ENCODE measurements at regions not wholly inside any gene's neighbourhood (a gene's known extent, or its start where the extent isn't known, plus 50 kb on each side); places are given as distances from the start of the nearest gene placed in this dataset.

DNA sequence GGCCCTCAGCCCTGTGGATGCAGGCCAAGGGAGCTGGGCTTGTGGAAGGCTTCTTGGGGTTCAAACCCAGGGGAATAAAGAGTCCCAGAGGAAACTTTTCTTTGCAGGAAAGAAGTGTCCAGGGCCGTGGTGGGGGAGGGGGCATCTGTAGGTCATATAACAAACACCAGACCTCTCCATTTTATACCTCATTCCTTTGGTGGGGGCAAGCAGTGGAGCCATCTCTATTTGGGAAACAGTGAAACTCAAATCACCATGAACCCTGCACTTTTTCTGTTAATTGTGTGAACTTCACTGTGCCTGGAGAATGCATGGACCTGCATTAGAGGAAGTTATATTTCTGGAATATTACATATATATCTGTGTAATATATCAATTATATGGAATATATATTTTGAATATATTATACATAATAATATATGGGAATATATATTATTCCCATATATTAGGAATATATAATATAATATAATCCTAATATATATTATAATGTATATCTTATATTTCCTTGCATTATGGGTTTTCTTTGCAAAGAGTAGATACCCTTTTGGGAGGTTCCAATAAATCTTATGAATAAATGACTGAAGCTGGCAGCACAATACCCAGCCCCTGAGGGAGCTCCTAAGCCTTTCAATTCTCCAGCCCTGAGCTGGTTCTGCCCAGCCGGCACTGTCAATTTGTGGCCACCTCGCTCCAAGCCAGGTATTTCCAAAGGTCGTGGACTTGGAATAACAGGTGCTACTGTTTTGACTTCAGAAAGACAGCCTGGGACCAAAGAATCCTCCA is 97.7 kb upstream of the PKDCC start:
- no peak overlapping the region for H3K4me3 ChIP-seq (ENCODE audit: control insufficient read depth, low read depth, low read length)
- no peak for DNase-seq (ENCODE audit: low read depth)

DNA sequence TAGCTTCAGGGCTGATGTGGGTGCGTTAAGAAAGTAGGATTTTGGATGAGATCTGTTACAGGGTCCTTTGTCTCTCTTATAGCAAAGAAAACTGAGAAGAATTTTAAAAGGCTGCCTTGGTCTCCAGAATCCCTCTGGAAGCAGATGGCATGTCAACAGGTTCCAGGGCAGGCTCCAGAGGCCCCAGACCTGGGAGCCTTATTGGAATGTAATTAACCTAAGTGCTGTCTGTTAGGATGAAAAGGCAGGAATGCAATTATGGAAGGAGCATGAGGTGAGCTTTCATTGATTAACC is 97.2 kb upstream of the PKDCC start:
- TF ChIP-seq, protein P1, sequence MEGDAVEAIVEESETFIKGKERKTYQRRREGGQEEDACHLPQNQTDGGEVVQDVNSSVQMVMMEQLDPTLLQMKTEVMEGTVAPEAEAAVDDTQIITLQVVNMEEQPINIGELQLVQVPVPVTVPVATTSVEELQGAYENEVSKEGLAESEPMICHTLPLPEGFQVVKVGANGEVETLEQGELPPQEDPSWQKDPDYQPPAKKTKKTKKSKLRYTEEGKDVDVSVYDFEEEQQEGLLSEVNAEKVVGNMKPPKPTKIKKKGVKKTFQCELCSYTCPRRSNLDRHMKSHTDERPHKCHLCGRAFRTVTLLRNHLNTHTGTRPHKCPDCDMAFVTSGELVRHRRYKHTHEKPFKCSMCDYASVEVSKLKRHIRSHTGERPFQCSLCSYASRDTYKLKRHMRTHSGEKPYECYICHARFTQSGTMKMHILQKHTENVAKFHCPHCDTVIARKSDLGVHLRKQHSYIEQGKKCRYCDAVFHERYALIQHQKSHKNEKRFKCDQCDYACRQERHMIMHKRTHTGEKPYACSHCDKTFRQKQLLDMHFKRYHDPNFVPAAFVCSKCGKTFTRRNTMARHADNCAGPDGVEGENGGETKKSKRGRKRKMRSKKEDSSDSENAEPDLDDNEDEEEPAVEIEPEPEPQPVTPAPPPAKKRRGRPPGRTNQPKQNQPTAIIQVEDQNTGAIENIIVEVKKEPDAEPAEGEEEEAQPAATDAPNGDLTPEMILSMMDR (conservative IDR thresholded peaks at IDR 0.05; ENCODE audit: control insufficient read depth, insufficient read depth, low read depth, low read length), result no peak
- no peak for DNase-seq (ENCODE audit: low read depth)
- H3K4me3 ChIP-seq (ENCODE audit: control insufficient read depth, low read depth, low read length), result no peak overlapping the region

More for the DNA sequence above, 97.7 kb upstream of the PKDCC start:
- TF ChIP-seq, protein P1 (conservative IDR thresholded peaks at IDR 0.05; ENCODE audit: control insufficient read depth, insufficient read depth, low read depth, low read length), result no peak

DNA sequence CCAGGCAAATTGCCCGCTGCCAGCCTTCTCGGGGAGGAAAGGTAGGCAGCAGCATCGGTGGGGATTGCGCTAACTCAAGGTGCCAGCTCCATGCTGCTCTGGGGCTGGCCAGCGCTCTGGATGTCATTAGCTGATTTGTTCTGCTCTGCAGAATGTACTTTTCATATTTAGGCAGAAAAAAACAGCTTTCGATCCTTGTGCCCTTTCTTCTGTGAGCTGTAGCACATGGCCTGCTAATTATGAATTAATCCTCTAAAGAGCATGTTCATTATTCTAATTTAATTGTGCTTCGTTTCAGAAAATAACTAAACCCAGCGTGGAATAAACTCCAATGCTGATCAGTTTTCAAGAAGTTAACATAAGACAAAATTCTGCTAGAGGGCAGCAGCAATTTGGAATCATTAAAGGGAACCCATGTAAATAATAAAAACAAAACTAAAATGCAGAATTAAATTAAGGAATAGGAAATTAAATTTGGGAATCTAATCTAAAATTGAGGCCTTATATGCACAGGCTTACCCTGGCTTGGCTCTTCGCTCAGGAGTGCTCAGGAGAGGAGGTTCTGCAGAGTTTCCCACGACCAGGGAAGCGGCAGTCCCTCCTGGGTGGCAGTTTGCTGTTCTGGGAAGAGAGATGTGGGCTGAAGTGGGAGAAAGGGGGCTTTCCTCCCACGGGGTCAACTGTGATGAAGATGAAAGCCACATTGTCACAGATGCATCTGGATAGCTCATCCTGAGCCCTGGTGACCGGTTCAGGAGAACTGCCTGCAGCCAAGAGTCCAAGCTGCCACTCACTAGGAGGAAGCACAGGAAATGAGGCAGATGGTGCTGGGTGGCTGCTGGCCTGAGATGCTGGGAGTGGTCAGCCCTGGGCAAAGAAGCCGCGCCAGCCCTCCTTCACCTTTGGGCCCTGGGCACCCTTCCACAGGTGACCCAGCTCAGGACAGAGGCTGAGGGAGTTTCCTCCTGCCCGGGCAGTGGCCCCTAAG is 93.2 kb upstream of the PKDCC start:
- TF ChIP-seq, protein P1 (conservative IDR thresholded peaks at IDR 0.05; ENCODE audit: control insufficient read depth, insufficient read depth, low read depth, low read length), result no peak
- H3K4me3 ChIP-seq (ENCODE audit: control insufficient read depth, low read depth, low read length), result no peak overlapping the region
- no peak for DNase-seq (ENCODE audit: low read depth)

DNA sequence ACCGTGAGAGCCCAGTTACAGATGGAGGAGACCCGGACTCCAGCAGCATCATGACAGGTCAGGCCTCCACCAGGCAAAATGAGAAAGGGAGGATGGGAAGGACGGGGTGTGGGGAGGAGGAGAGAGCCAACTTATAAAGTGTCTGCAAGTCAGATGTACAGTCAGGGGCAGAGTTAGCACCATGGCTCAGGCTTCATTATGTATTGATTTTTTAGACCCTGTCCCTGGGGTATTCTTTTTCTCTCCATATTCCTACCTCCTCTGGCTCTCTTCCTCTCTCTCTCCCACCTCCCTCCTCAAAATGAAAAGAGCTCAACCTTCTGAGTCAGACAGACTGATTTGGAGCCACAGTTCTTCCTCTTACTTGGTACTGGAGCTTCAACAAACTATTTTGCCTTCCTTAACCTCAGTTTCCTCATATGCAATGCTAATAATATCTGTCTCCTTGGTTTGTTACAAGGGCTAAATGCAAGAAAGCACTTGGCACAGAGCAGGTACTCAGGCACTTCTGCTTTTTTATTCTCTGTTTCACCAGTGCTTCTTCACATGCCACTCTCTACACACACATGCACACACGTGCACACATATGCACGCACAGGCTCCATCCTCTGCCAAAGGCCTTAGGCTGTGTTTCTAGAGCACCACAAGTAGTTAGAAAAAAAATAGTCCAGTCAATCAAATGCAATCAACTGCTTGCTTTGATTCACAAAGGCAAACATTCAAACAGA is 92.3 kb upstream of the PKDCC start:
- no peak for DNase-seq (ENCODE audit: low read depth)
- TF ChIP-seq, protein P1 (conservative IDR thresholded peaks at IDR 0.05; ENCODE audit: control insufficient read depth, insufficient read depth, low read depth, low read length), result no peak
- H3K4me3 ChIP-seq (ENCODE audit: control insufficient read depth, low read depth, low read length), result no peak overlapping the region

DNA sequence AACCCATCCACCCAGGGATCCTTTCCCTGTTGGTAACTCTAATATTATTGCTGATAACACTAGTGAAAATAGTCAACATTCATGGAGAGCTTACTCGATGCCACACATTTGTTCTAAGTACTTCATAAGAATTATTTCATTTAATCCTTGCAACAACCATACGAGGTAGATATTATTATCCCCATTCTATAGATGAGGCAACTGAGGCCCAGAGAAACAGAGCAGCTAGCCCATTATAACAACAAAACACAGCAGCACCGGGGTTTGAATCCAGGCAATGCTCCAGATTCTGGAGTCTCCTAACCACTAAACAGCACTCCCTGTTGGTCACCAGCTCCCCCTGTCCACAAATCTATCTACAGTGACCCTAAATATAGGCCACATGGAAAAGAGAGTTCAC is 90.4 kb upstream of the PKDCC start:
- DNase-seq (ENCODE audit: low read depth), result no peak
- TF ChIP-seq, protein P1 (conservative IDR thresholded peaks at IDR 0.05; ENCODE audit: control insufficient read depth, insufficient read depth, low read depth, low read length), result no peak
- H3K4me3 ChIP-seq (ENCODE audit: control insufficient read depth, low read depth, low read length), result no peak overlapping the region

DNA sequence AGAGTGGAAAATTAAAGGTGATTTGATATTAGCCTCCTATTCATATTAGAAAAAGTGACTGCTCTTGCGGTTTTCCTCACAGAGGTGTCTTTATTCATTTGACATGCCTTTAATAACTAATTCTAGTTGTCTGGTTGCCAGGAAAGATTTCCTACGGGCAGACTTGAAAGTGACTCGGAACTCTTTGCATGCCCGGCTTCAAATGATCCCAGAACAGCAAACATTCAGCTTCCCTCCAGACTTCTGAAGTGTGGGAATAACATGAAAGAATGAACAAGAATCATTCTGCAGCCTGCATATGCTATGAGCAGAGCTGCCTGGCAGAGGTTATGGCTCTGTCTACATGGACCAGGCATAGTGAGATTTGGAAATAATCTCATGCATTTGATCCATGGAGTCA is 89.6 kb upstream of the PKDCC start:
- DNase-seq (ENCODE audit: low read depth), result no peak

More for the DNA sequence above, 89.6 kb upstream of the PKDCC start:
- H3K4me3 ChIP-seq (ENCODE audit: control insufficient read depth, low read depth, low read length), result no peak overlapping the region
- TF ChIP-seq, protein P1 (conservative IDR thresholded peaks at IDR 0.05; ENCODE audit: control insufficient read depth, insufficient read depth, low read depth, low read length), result no peak

All from fibroblast of mammary gland (primary cell).